Neural cell (in vitro differentiated cells): ENCODE measurements at regions not wholly inside any gene's neighbourhood (a gene's known extent, or its start where the extent isn't known, plus 50 kb on each side); places are given as distances from the start of the nearest gene placed in this dataset.

Experiments used
- H2AFZ ChIP-seq: fragments of 200-600, 300-800 bp; sonication (generic), shearing (Covaris generic); 2 replicates; pipeline ENCODE4 v1.6.0; 2014; ENCODE audit warnings: low read depth, mild to moderate bottlenecking, antibody characterized with exemption, low read length, moderate library complexity
- H3F3A ChIP-seq: fragments of 200-600 bp; shearing (Covaris generic); 2 replicates; pipeline ENCODE4 v1.6.1; 2016; ENCODE audit warnings: mild to moderate bottlenecking, moderate library complexity, mixed read lengths, antibody characterized with exemption, low read length; ENCODE audit not compliant: insufficient read depth, poor library complexity, severe bottlenecking
- H3K27ac ChIP-seq: fragments of 200-600, 300-800 bp; sonication (generic), shearing (Covaris generic); 2 replicates; pipeline ENCODE4 v1.5.1; 2014; ENCODE audit warnings: mild to moderate bottlenecking, low read length, moderate library complexity
- H3K27me3 ChIP-seq: fragments of 300-800, 200-600 bp; sonication (generic), shearing (Covaris generic); 2 replicates; pipeline ENCODE4 v1.6.0; 2014; ENCODE audit warnings: mild to moderate bottlenecking, low read depth, low read length, moderate library complexity; ENCODE audit not compliant: insufficient read depth
- H3K36me3 ChIP-seq: fragments of 300-800, 200-600 bp; sonication (generic), shearing (Covaris generic); 2 replicates; pipeline ENCODE4 v1.5.1; 2014; ENCODE audit warnings: mild to moderate bottlenecking, antibody characterized with exemption, low read length, moderate library complexity; ENCODE audit not compliant: insufficient read depth
- H3K4me2 ChIP-seq: fragments of 300-800, 200-600 bp; sonication (generic), shearing (Covaris generic); 2 replicates; pipeline ENCODE4 v1.6.0; 2014; ENCODE audit warnings: mild to moderate bottlenecking, low read length
- H3K4me3 ChIP-seq: fragments of 300-800, 200-600 bp; sonication (generic), shearing (Covaris generic); 2 replicates; pipeline ENCODE4 v1.5.1; 2014; ENCODE audit warnings: mild to moderate bottlenecking, low read length, moderate library complexity
- H3K79me2 ChIP-seq: fragments of 200-600 bp; shearing (Covaris generic); replicated peaks from 2 replicates; pipeline ENCODE4 v1.6.0; 2014; ENCODE audit warnings: mild to moderate bottlenecking, low read length, moderate library complexity; ENCODE audit not compliant: insufficient read depth
- H3K9ac ChIP-seq: fragments of 300-800, 200-600 bp; sonication (generic), shearing (Covaris generic); 2 replicates; pipeline ENCODE4 v1.6.1; 2016; ENCODE audit warnings: mild to moderate bottlenecking, low read length, mixed read lengths
- H3K9me2 ChIP-seq: fragments of 200-600 bp; shearing (Covaris generic); 2 replicates; pipeline ENCODE4 v1.6.1; 2016; ENCODE audit warnings: mild to moderate bottlenecking, low read length, mixed read lengths; ENCODE audit not compliant: insufficient read depth
- H3K9me3 ChIP-seq: fragments of 200-600, 300-800 bp; sonication (generic), shearing (Covaris generic); 2 replicates; pipeline ENCODE4 v1.6.1; 2016; ENCODE audit warnings: mild to moderate bottlenecking, mixed run types, low read length, moderate library complexity, mixed read lengths
- H4K20me1 ChIP-seq: fragments of 200-600 bp; shearing (Covaris generic); 2 replicates; pipeline ENCODE4 v1.6.1; 2016; ENCODE audit warnings: mild to moderate bottlenecking, mixed run types; ENCODE audit not compliant: insufficient read depth
- EP300 ChIP-seq: fragments of 450-650 bp; conservative IDR thresholded peaks from 2 replicates; pipeline ENCODE4 v1.6.1; 2014; ENCODE audit warnings: antibody characterized with exemption, mild to moderate bottlenecking, moderate library complexity; ENCODE audit not compliant: poor library complexity, severe bottlenecking
- EZH2 ChIP-seq: fragments of 200-600, 300-800 bp; shearing (Covaris generic), sonication (generic); IDR thresholded peaks from 2 replicates; pipeline ENCODE4 v1.6.1; 2014; ENCODE audit warnings: antibody characterized with exemption, low read length, borderline replicate concordance, mild to moderate bottlenecking; ENCODE audit not compliant: insufficient read depth, poor library complexity, severe bottlenecking
- MXI1 ChIP-seq: fragments of 450-650 bp; conservative IDR thresholded peaks from 2 replicates; pipeline ENCODE4 v1.6.1; 2014; ENCODE audit warnings: antibody characterized with exemption, mild to moderate bottlenecking; ENCODE audit not compliant: poor library complexity, severe bottlenecking
- POLR2AphosphoS5 ChIP-seq: IDR thresholded peaks from 2 replicates; pipeline ENCODE4 v1.6.1; 2012
- RAD21 ChIP-seq: fragments of 450-650 bp; conservative IDR thresholded peaks from 2 replicates; pipeline ENCODE4 v1.6.1; 2014; ENCODE audit warnings: antibody characterized with exemption, mild to moderate bottlenecking, moderate library complexity
- SMC3 ChIP-seq: fragments of 450-650 bp; conservative IDR thresholded peaks from 2 replicates; pipeline ENCODE4 v1.6.1; 2014; ENCODE audit warnings: antibody characterized with exemption, mild to moderate bottlenecking, moderate library complexity; ENCODE audit not compliant: poor library complexity
- TAF1 ChIP-seq: IDR thresholded peaks from 2 replicates; pipeline ENCODE4 v1.6.1; 2012; ENCODE audit warnings: low read depth
- TF ChIP-seq, protein P1 (sequence below): IDR thresholded peaks from 2 replicates; pipeline ENCODE4 v1.6.1; 2012; ENCODE audit warnings: borderline replicate concordance
- TF ChIP-seq, protein P2 (sequence below): fragments of 450-650 bp; IDR thresholded peaks from 2 replicates; pipeline ENCODE4 v1.5.1; 2014; ENCODE audit warnings: antibody characterized with exemption, mild to moderate bottlenecking, moderate library complexity; ENCODE audit not compliant: poor library complexity, severe bottlenecking

- Histone ChIP-seq H3K9ac (no peak overlapping the region), H3K9me2 (no peaks in the 10 kb centered on the region), H3F3A (no peaks in the 10 kb centered on the region), H3K27me3 (no peaks in the 10 kb centered on the region), H4K20me1 (no peaks in the 10 kb centered on the region), H3K79me2 (no peaks in the 10 kb centered on the region), H3K27ac (no peak overlapping the region), H2AFZ (no peak overlapping the region), H3K4me2 (no peak overlapping the region), H3K4me3 (no peak overlapping the region), H3K36me3 (no peaks in the 10 kb centered on the region), H3K9me3 (no peaks in the 10 kb centered on the region)
- TF ChIP-seq MXI1 (no peak), EP300 (no peak), EZH2 (no peak), SMC3 (no peak), TAF1 (no peak), POLR2AphosphoS5 (no peak), RAD21 (no peak)
- TF ChIP-seq, protein P1, sequence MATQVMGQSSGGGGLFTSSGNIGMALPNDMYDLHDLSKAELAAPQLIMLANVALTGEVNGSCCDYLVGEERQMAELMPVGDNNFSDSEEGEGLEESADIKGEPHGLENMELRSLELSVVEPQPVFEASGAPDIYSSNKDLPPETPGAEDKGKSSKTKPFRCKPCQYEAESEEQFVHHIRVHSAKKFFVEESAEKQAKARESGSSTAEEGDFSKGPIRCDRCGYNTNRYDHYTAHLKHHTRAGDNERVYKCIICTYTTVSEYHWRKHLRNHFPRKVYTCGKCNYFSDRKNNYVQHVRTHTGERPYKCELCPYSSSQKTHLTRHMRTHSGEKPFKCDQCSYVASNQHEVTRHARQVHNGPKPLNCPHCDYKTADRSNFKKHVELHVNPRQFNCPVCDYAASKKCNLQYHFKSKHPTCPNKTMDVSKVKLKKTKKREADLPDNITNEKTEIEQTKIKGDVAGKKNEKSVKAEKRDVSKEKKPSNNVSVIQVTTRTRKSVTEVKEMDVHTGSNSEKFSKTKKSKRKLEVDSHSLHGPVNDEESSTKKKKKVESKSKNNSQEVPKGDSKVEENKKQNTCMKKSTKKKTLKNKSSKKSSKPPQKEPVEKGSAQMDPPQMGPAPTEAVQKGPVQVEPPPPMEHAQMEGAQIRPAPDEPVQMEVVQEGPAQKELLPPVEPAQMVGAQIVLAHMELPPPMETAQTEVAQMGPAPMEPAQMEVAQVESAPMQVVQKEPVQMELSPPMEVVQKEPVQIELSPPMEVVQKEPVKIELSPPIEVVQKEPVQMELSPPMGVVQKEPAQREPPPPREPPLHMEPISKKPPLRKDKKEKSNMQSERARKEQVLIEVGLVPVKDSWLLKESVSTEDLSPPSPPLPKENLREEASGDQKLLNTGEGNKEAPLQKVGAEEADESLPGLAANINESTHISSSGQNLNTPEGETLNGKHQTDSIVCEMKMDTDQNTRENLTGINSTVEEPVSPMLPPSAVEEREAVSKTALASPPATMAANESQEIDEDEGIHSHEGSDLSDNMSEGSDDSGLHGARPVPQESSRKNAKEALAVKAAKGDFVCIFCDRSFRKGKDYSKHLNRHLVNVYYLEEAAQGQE: no peak
- TF ChIP-seq, protein P2, sequence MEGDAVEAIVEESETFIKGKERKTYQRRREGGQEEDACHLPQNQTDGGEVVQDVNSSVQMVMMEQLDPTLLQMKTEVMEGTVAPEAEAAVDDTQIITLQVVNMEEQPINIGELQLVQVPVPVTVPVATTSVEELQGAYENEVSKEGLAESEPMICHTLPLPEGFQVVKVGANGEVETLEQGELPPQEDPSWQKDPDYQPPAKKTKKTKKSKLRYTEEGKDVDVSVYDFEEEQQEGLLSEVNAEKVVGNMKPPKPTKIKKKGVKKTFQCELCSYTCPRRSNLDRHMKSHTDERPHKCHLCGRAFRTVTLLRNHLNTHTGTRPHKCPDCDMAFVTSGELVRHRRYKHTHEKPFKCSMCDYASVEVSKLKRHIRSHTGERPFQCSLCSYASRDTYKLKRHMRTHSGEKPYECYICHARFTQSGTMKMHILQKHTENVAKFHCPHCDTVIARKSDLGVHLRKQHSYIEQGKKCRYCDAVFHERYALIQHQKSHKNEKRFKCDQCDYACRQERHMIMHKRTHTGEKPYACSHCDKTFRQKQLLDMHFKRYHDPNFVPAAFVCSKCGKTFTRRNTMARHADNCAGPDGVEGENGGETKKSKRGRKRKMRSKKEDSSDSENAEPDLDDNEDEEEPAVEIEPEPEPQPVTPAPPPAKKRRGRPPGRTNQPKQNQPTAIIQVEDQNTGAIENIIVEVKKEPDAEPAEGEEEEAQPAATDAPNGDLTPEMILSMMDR: no peak
Observed at GRCh38 chr6:27777614-27778355, 134.4 kb downstream of the OR2B2 start.

DNA sequence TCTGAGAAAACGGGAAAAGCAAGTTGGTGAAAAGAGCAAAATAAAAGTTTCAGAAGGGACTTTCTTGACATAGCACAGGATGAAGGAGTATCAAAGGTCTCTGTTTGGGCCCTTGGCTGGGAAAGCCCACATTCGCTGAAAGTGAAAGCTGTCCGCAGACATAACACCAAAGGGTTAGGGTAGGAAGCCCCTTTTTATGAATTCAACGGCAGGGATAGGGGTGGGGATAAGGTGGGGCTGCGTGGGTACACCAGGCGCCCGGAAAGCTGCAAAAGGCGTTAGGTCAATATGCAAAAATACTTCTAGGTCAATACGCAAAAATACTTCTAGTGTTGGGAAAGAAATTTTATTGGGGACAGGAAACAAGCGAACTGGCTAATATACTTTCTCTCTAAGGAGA lies 135.1 kb downstream of the OR2B2 start:
- Histone ChIP-seq H3K9ac (no peak overlapping the region), H2AFZ (no peak overlapping the region), H3K9me2 (no peaks in the 10 kb centered on the region), H3K36me3 (no peaks in the 10 kb centered on the region), H3K4me2 (no peak overlapping the region), H3K4me3 (no peak overlapping the region), H3K79me2 (no peaks in the 10 kb centered on the region), H3K27me3 (no peaks in the 10 kb centered on the region), H3K9me3 (no peaks in the 10 kb centered on the region), H3K27ac (no peak overlapping the region), H4K20me1 (no peaks in the 10 kb centered on the region), H3F3A (no peaks in the 10 kb centered on the region)
- TF ChIP-seq RAD21 (no peak), SMC3 (no peak), POLR2AphosphoS5 (no peak), EZH2 (no peak), MXI1 (no peak), EP300 (no peak)
- TF ChIP-seq, protein P1: no peak
